Fibroblast of villous mesenchyme (primary cell): ENCODE measurements at regions not wholly inside any gene's neighbourhood (a gene's known extent, or its start where the extent isn't known, plus 50 kb on each side); places are given as distances from the start of the nearest gene placed in this dataset.
"Not testable (repeated sequence)": the region's sequence is repeated elsewhere in the genome, so short reads cannot be mapped to it uniquely, and the experiment has no call there.

ENCODE experiments used
- DNase-seq: peaks from one replicate; pipeline ENCODE4 v3.0.0-alpha.2; 2010; ENCODE audit warnings: low read depth
- H3K4me3 ChIP-seq: 2 replicates; pipeline ENCODE4 v1.5.1; 2011; ENCODE audit warnings: low read depth, mild to moderate bottlenecking, low read length
- CTCF ChIP-seq: IDR thresholded peaks from 2 replicates; pipeline ENCODE4 v1.5.1; 2012; ENCODE audit warnings: low read depth, mild to moderate bottlenecking, low read length; ENCODE audit not compliant: insufficient read depth

GRCh38 chr4:158356301-158356700 is 146.0 kb downstream of the TMEM144 start:
- H3K4me3 ChIP-seq, result no peak overlapping the region
- DNase-seq, result no peak
- TF ChIP-seq CTCF, result no peak

GRCh38 chr4:158367932-158368441 is 153.7 kb upstream of the RXFP1 start:
- DNase-seq, H3K4me3 ChIP-seq: not testable (repeated sequence)

- no peak overlapping the region for H3K4me3 ChIP-seq
- no peak for TF ChIP-seq CTCF
- no peak for DNase-seq
Observed at GRCh38 chr4:158371158-158371557, 150.5 kb upstream of the RXFP1 start.

GRCh38 chr4:158374318-158374717 is 147.4 kb upstream of the RXFP1 start:
- no peak overlapping the region for H3K4me3 ChIP-seq
- TF ChIP-seq CTCF, result no peak
- no peak for DNase-seq

- no peak for DNase-seq
- H3K4me3 ChIP-seq, result no peak overlapping the region
- no peak for TF ChIP-seq CTCF
Observed at GRCh38 chr4:158376106-158376840, 145.4 kb upstream of the RXFP1 start.

- no peak for DNase-seq
- no peak for TF ChIP-seq CTCF
- no peak overlapping the region for H3K4me3 ChIP-seq
Observed at GRCh38 chr4:158384414-158384813, 137.3 kb upstream of the RXFP1 start.

- DNase-seq, result no peak
- TF ChIP-seq CTCF, result no peak
- H3K4me3 ChIP-seq, result no peak overlapping the region
Observed at GRCh38 chr4:158395343-158395742, 126.3 kb upstream of the RXFP1 start.
